Urothelium cell line (cell line): ENCODE measurements at regions not wholly inside any gene's neighbourhood (a gene's known extent, or its start where the extent isn't known, plus 50 kb on each side); places are given as distances from the start of the nearest gene placed in this dataset.
"Not testable (repeated sequence)": the region's sequence is repeated elsewhere in the genome, so short reads cannot be mapped to it uniquely, and the experiment has no call there.

Experiments
- DNase-seq: peaks from one replicate; pipeline ENCODE4 v3.0.0; 2011; ENCODE audit warnings: low spot score, mixed read lengths
- FAIRE-seq: peaks from 2 replicates; lab custom pipeline; 2011; peaks lifted over from hg19 to GRCh38; lab: Jason Lieb, UNC

GRCh38 chr4:49573666-49574215 lies 587.7 kb downstream of the CWH43 start:
- FAIRE-seq, DNase-seq: not testable (repeated sequence)

- not testable (repeated sequence) for FAIRE-seq
Measured at GRCh38 chr4:49575250-49575649, 589.2 kb downstream of the CWH43 start.

GRCh38 chr4:49578371-49578770 lies 592.3 kb downstream of the CWH43 start:
- DNase-seq, FAIRE-seq: not testable (repeated sequence)

More at GRCh38 chr4:49575250-49575649, 589.2 kb downstream of the CWH43 start:
- not testable (repeated sequence) for DNase-seq

GRCh38 chr4:49578899-49579298 lies 592.8 kb downstream of the CWH43 start:
- not testable (repeated sequence) for DNase-seq, FAIRE-seq

GRCh38 chr4:49580166-49580565 lies 594.1 kb downstream of the CWH43 start:
- not testable (repeated sequence) for FAIRE-seq

GRCh38 chr4:49588401-49588800 lies 602.3 kb downstream of the CWH43 start:
- FAIRE-seq, DNase-seq: not testable (repeated sequence)

More at GRCh38 chr4:49580166-49580565, 594.1 kb downstream of the CWH43 start:
- DNase-seq: not testable (repeated sequence)

GRCh38 chr4:49618436-49618835 lies 632.4 kb downstream of the CWH43 start:
- not testable (repeated sequence) for DNase-seq, FAIRE-seq

- FAIRE-seq: not testable (repeated sequence)
- DNase-seq: peak; percentile 7
Measured at GRCh38 chr4:49626478-49626877, 640.4 kb downstream of the CWH43 start.
